ELF-1 (cell line): ENCODE measurements at regions not wholly inside any gene's neighbourhood (a gene's known extent, or its start where the extent isn't known, plus 50 kb on each side); places are given as distances from the start of the nearest gene placed in this dataset.

ENCODE experiments used
- DNase-seq: peaks from one replicate; pipeline ENCODE4 v3.0.0-alpha.2; 2016; ENCODE audit warnings: low read depth, low spot score

- no peak for DNase-seq
Observed at GRCh38 chr4:54359919-54360650, 131.0 kb downstream of the PDGFRA start.

GRCh38 chr4:54363037-54363436, 133.9 kb downstream of the PDGFRA start:
- peak; percentile 50 for DNase-seq

DNA sequence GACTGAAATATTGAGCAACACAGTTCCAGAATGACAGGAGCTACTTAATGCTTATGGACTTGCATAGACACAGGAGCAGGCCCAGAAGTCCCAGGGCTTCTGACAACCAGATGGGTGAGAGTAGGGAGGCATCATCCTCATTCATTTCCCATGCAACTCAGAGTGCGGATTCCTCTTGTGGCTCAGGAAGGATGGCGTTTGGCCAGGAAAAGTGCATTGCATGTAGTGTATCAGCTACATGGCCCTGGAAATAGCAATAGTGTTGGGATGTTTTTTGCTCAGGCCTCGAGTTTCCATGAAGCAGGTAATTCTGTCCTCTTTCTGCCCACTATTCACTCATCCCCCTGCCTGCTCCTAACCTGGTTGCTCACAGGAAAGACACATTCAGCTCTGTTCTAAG, 136.6 kb downstream of the PDGFRA start:
- no peak for DNase-seq

DNA sequence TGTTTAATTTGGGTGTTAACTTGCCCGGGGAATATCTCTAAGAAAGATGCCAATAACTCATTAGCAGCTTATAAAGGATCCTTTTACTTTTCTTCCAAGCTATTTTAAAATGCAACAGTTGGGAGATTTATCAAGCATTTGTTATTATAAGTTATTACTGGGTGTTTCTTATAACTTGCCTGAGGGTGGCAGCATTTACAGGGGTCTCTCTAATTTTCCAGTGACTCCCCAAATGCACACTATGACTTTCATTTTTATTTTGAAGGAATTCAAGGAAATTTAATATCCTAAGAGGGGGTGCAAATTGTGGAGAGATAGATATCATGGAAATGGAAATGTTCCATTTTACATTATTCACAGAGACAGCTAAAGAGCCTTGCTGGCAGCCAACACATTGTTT, 138.0 kb downstream of the PDGFRA start:
- DNase-seq, result no peak

DNA sequence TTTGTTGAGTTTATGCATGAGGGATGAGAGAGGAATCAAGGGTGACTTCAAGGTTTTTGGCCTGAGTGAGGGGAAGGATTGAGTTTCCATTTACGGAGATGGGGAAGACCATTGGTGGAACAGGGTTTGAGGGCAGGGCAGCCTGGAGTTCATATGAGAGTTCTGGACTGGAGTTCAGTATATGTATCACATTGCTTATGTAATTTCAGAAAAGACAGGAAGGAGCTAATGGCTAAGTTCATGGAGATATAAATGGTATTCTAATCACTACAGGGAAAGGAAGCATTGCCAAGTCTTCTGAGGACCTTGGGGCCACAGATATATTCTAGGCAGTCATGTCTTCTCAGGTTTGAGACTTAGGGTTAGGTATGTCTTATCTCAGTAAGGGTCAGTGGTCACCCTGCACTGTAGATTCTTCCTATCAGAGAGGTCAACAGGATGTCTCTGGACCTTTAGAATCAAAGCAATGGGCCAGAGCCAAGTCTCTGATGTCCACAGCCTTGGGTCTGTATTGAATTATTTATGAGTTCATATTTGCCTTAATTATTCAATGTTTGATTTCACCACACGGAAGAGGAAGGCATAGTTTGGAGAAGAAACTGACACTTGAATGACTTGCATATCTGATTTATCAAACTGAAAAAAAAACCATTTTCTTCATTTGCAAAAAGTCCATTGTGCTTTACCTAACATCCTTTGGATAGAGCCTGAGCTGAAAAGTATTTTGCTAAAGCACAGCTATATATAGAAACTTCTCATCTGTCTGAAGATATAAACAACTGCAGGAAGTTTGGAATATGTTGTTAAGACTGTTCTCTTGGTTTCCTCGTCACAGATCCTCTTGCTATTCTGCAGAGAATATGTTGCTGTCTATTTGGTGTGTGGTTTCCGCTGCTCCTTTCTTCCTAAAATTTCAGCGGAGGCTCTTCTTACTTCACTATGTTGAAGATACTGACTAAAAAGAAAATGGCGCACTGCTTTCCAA, 139.5 kb downstream of the PDGFRA start:
- DNase-seq, result no peak

- no peak for DNase-seq
Observed at GRCh38 chr4:54371173-54371572, 142.1 kb downstream of the PDGFRA start.

GRCh38 chr4:54372951-54373350, 143.9 kb downstream of the PDGFRA start:
- no peak for DNase-seq

DNA sequence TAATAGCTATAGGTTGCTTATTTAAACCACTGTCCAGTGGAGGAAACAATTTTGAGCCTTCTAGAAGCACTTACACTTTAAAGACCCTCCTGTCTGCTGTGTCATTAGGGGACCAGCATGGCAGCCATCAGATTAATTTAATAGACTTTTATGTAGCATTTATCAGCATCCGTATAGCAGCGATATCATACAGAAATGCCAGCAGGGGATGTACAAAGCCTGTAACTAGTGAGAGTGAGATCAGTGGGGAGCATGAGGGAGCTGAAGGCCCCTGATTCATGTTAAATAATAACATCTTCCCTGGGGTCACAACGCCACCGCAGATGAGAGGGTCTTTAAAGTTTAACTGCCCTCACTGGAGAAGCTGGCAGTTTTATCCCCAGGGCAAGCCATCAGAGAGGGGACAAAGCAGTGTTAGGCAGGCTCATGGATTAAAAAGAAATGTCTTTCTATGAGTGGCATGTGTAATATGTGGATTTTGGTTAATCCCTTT, 144.7 kb downstream of the PDGFRA start:
- DNase-seq, result no peak

- DNase-seq, result no peak
Observed at GRCh38 chr4:54378461-54378860, 149.4 kb downstream of the PDGFRA start.

GRCh38 chr4:54384152-54384551, 155.1 kb downstream of the PDGFRA start:
- DNase-seq, result no peak

- no peak for DNase-seq
Observed at GRCh38 chr4:54384563-54384962, 155.5 kb downstream of the PDGFRA start.

- DNase-seq, result no peak
Observed at GRCh38 chr4:54386042-54386669, 157.1 kb downstream of the PDGFRA start.

DNA sequence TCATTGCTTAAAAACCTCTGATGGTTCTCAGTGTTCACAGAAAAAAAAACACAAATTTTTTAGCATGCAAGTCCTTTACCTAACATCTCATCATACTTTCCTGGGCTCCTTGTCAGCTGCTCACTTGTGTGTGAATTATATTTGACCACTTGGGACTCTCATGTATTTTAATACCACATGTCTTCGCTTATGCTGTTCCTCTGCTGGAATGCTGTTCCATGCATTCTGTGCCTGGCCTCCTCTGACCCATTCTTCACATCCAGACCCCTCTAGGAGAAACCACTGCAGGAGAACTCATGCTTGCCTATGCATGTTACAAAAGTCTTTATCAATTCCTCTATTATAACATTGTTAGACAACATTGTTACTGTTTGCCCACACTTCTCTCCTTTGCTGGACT, 157.6 kb downstream of the PDGFRA start:
- no peak for DNase-seq

- DNase-seq, result no peak
Observed at GRCh38 chr4:54390670-54391069, 161.6 kb downstream of the PDGFRA start.

DNA sequence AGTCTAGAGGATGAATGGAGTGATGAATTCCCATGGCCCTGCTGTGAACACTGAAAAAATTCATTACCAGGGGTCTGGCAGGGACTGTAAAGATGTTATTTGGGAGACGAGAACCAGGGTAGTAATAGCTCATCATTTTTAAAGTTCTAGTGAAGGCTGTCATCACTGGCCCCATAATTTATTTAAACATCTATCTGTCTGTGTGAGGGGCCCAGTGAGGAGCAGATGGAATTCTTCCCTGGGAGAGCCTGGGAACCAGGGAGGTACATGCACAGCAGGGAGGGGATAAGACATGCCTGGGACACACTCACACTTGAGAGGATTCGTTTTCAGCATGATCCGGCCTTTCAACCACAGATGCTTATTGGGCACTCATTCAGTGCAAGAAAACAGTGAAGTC, 162.0 kb downstream of the PDGFRA start:
- no peak for DNase-seq

- no peak for DNase-seq
Observed at GRCh38 chr4:54392479-54392878, 163.4 kb downstream of the PDGFRA start.

GRCh38 chr4:54393243-54393642, 164.2 kb downstream of the PDGFRA start:
- no peak for DNase-seq

DNA sequence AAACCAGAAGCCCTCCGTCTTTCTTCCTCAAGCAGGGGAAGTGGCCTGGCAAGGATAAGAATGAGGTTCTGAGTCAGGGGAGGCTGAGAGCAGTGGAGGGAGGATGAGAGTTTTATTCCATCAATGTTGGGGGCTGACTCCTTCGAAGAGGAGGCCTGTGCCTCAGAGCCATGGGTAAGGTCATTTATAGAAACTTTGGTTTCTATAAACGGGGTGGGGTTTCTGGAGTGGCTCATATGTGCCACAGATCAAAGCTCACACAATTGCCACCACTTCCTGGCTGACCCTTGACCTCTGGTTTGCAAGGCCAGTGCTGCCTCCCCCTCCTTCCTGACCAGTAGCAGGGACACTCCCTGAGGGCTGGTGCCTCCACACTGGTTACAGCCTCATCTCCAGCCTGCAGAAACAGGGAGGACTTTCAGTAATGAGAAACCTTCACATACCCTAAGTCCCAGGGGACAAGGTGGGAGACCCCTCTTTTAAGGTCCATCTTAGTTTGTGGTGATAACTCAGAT, 166.0 kb downstream of the PDGFRA start:
- no peak for DNase-seq

DNA sequence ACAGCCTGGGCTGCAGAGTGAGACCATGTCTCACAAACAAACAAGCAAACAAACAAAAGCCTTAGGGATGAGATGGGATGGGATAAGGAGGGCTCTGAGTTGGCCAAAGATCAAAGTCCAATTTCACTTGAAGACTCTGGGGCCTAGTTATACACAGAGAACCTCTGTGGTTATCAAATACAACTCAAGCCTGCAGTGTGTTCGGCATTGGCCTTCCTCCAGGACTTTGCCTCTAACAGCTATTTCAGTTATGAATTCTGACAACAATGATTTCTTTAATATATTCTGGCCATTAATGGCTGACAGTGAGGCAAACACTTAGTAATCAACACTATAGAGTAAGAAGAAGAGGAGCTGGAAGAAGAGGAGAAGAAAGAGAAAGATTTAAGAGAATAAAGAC, 171.1 kb downstream of the PDGFRA start:
- DNase-seq, result no peak

DNA sequence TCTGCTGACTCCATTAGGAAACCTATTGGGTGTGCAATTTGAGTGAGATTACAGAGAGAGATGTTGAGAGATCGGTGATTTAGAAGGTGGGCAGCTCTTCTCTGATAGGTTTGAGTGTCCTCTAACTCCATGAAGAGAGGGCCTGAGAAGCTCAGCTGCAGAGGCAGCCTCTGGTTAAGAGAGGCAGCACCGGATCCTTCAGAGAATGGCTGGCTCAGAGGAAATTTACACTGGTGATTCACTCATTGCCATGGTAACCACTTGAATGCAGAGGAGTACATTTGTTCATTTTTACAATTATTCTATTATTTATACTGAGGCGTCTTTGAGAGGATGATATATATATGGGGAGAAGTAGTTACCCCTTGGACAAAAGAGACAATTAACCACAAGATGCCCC, 171.7 kb downstream of the PDGFRA start:
- DNase-seq, result no peak

DNA sequence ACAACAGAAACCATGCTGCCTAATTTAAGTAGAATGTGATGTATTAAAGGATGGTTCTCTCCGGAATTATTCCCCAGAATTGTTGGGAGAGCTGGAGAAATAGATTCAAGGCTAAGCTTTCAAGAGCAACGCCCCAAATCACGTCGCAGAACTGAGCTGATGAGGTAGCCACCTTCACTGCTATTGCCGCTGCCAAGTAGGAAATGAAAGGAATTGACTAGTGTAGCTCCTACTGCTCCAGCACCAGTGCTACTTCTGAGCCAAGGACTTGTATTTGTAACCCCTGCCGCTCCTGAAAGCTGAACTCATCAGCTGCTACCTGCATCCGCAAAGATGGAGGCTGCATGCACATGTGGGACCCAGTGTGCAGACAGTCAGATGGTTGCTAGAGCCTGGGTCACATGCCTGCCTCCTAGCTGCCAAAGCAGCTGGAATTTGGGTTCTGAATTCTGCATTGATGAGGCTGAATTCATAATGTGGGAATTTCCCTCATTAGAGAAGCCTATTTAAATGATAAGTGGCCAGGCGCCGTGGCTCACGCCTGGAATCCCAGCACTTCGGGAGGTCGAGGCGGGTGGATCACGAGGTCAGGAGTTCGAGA, 173.9 kb downstream of the PDGFRA start:
- no peak for DNase-seq
